Osteocyte (in vitro differentiated cells): ENCODE measurements at regions not wholly inside any gene's neighbourhood (a gene's known extent, or its start where the extent isn't known, plus 50 kb on each side); places are given as distances from the start of the nearest gene placed in this dataset.
"Not testable (repeated sequence)": the region's sequence is repeated elsewhere in the genome, so short reads cannot be mapped to it uniquely, and the experiment has no call there.

Experiments
- DNase-seq: peaks from one replicate; pipeline ENCODE4 v3.0.0; 2021; ENCODE audit warnings: mixed read lengths; ENCODE audit not compliant: unreplicated experiment; ENCODE audit errors: extremely low spot score
- H3K27ac Mint-ChIP-seq: one replicate; pipeline ENCODE4 v1.8.0; 2021; ENCODE audit warnings: mild to moderate bottlenecking, mixed read lengths; ENCODE audit not compliant: unreplicated experiment
- H3K27me3 Mint-ChIP-seq: one replicate; pipeline ENCODE4 v1.8.0; 2021; ENCODE audit warnings: mixed read lengths; ENCODE audit not compliant: unreplicated experiment
- H3K36me3 Mint-ChIP-seq: one replicate; pipeline ENCODE4 v1.8.0; 2021; ENCODE audit warnings: mixed read lengths; ENCODE audit not compliant: unreplicated experiment
- H3K4me1 Mint-ChIP-seq: one replicate; pipeline ENCODE4 v1.8.0; 2021; ENCODE audit warnings: mixed read lengths; ENCODE audit not compliant: unreplicated experiment
- H3K4me3 Mint-ChIP-seq: one replicate; pipeline ENCODE4 v1.8.0; 2021; ENCODE audit warnings: mild to moderate bottlenecking, moderate library complexity, mixed read lengths; ENCODE audit not compliant: unreplicated experiment
- H3K9me3 Mint-ChIP-seq: one replicate; pipeline ENCODE4 v1.8.0; 2021; ENCODE audit warnings: mixed read lengths; ENCODE audit not compliant: unreplicated experiment
- TF ChIP-seq, protein P1 (sequence below): fragments of 200-600 bp; sonication (generic); IDR thresholded peaks from 2 replicates; pipeline ENCODE4 v1.5.0; 2021; ENCODE audit warnings: antibody characterized with exemption, mild to moderate bottlenecking, moderate library complexity

GRCh38 chr14:97166497-97166896, 369.3 kb downstream of the VRK1 start:
- TF ChIP-seq, protein P1, sequence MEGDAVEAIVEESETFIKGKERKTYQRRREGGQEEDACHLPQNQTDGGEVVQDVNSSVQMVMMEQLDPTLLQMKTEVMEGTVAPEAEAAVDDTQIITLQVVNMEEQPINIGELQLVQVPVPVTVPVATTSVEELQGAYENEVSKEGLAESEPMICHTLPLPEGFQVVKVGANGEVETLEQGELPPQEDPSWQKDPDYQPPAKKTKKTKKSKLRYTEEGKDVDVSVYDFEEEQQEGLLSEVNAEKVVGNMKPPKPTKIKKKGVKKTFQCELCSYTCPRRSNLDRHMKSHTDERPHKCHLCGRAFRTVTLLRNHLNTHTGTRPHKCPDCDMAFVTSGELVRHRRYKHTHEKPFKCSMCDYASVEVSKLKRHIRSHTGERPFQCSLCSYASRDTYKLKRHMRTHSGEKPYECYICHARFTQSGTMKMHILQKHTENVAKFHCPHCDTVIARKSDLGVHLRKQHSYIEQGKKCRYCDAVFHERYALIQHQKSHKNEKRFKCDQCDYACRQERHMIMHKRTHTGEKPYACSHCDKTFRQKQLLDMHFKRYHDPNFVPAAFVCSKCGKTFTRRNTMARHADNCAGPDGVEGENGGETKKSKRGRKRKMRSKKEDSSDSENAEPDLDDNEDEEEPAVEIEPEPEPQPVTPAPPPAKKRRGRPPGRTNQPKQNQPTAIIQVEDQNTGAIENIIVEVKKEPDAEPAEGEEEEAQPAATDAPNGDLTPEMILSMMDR: no peak
- Mint-ChIP-seq H3K9me3 (peaks cover 12% of the 10 kb centered on the region), H3K4me1 (no peaks in the 10 kb centered on the region), H3K27ac (no peak overlapping the region), H3K27me3 (no peaks in the 10 kb centered on the region), H3K36me3 (no peaks in the 10 kb centered on the region), H3K4me3 (no peak overlapping the region)
- no peak for DNase-seq

GRCh38 chr14:97167577-97167976, 370.4 kb downstream of the VRK1 start:
- not testable (repeated sequence) for H3K27me3 Mint-ChIP-seq, H3K4me1 Mint-ChIP-seq, H3K4me3 Mint-ChIP-seq, DNase-seq, H3K36me3 Mint-ChIP-seq, H3K27ac Mint-ChIP-seq
- peaks cover 12% of the 10 kb centered on the region for H3K9me3 Mint-ChIP-seq

DNA sequence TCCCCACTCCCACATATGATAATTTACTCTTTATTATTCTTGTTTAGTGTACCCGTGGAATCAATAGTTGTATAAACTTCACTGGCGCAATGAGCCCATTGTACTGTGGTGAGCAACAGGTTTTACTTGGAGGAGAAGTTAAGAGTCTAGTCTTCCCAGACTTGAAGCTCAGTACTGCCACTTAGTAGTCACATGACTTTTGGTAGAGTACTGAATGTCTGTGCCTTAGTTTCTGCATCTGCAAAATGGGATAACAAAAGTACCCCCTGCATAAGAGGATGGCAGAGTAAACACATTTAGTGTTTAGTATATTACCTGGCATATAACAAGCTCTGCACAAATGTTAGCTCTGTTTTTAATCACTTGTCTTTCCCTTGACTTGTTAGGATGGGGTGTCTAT, 375.5 kb downstream of the VRK1 start:
- DNase-seq: no peak
- TF ChIP-seq, protein P1: no peak
- Mint-ChIP-seq H3K9me3 (peaks cover 12% of the 10 kb centered on the region), H3K27ac (no peak overlapping the region), H3K4me1 (no peaks in the 10 kb centered on the region), H3K36me3 (no peaks in the 10 kb centered on the region), H3K27me3 (no peaks in the 10 kb centered on the region), H3K4me3 (no peak overlapping the region)

GRCh38 chr14:97177016-97177415, 379.8 kb downstream of the VRK1 start:
- no peak for DNase-seq
- Mint-ChIP-seq H3K9me3 (peaks cover 6% of the 10 kb centered on the region), H3K36me3 (no peaks in the 10 kb centered on the region), H3K4me3 (no peak overlapping the region), H3K27me3 (no peaks in the 10 kb centered on the region), H3K27ac (no peak overlapping the region), H3K4me1 (no peaks in the 10 kb centered on the region)
- TF ChIP-seq, protein P1: no peak

DNA sequence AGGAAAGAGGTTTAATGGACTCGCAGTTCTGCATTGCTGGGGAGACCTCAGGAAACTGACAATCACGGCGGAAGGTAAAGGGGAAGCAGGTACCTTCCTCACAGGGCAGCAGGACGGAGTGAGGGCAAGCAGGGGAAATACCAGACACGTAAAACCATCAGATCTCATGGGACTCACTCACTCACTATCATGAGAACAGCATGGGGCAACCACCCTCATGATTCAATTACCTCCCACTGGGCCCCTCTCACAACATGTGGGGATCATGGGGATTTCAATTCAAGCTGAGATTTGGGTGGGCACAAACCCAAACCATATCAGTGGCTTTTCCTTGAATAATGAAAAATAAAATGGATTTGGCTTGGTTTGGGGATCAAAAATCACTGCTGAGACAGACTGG, 380.5 kb downstream of the VRK1 start:
- TF ChIP-seq, protein P1: no peak

GRCh38 chr14:97178781-97179180, 381.6 kb downstream of the VRK1 start:
- H3K27ac Mint-ChIP-seq: no peak overlapping the region
- no peaks in the 10 kb centered on the region for H3K4me1 Mint-ChIP-seq
- no peak for DNase-seq
- peaks cover 12% of the 10 kb centered on the region for H3K9me3 Mint-ChIP-seq
- TF ChIP-seq, protein P1: no peak
- no peaks in the 10 kb centered on the region for H3K36me3 Mint-ChIP-seq
- no peak overlapping the region for H3K4me3 Mint-ChIP-seq
- no peaks in the 10 kb centered on the region for H3K27me3 Mint-ChIP-seq

More for the DNA sequence above, 380.5 kb downstream of the VRK1 start:
- H3K4me3 Mint-ChIP-seq: no peak overlapping the region
- H3K27me3 Mint-ChIP-seq: no peaks in the 10 kb centered on the region
- DNase-seq: no peak
- H3K27ac Mint-ChIP-seq: no peak overlapping the region
- H3K9me3 Mint-ChIP-seq: peaks cover 12% of the 10 kb centered on the region
- H3K4me1 Mint-ChIP-seq: no peaks in the 10 kb centered on the region
- H3K36me3 Mint-ChIP-seq: no peaks in the 10 kb centered on the region
